C4-2B (cell line): ENCODE measurements at regions not wholly inside any gene's neighbourhood (a gene's known extent, or its start where the extent isn't known, plus 50 kb on each side); places are given as distances from the start of the nearest gene placed in this dataset.

Source experiments
- CTCF ChIP-seq: fragments of 450-650 bp; conservative IDR thresholded peaks from 2 replicates; pipeline ENCODE4 v1.5.1; 2017; ENCODE audit warnings: mild to moderate bottlenecking
- ZFX ChIP-seq: fragments of 450-650 bp; IDR thresholded peaks from 2 replicates; pipeline ENCODE4 v1.6.1; 2017

- TF ChIP-seq CTCF (no peak), ZFX (no peak)
Observed at GRCh38 chr11:81470446-81470845, 1263.2 kb downstream of the FAM181B start.
